PC-9 (cell line): ENCODE measurements at regions not wholly inside any gene's neighbourhood (a gene's known extent, or its start where the extent isn't known, plus 50 kb on each side); places are given as distances from the start of the nearest gene placed in this dataset.

Experiments used
- CTCF ChIP-seq: fragments of 200-600 bp; sonication (generic); conservative IDR thresholded peaks from 2 replicates; pipeline ENCODE4 v1.6.1; 2017; ENCODE audit warnings: mixed run types, antibody characterized with exemption, mild to moderate bottlenecking, moderate library complexity
- EZH2 ChIP-seq: fragments of 200-600 bp; sonication (generic); IDR thresholded peaks from 2 replicates; pipeline ENCODE4 v1.8.0; 2017; ENCODE audit warnings: antibody characterized with exemption, low read depth

GRCh38 chr3:187558990-187559389 lies 111.2 kb downstream of the SST start:
- TF ChIP-seq CTCF (no peak), EZH2 (no peak)
